ENCODE measurements at regions not wholly inside any gene's neighbourhood (a gene's known extent, or its start where the extent isn't known, plus 50 kb on each side); places are given as distances from the start of the nearest gene placed in this dataset.

- Histone ChIP-seq H3K79me2 (ENCODE audit: insufficient read depth, low read length) (no peaks in the 10 kb centered on the region), H3K4me3 (ENCODE audit: insufficient read depth, low read length, poor library complexity, severe bottlenecking) (no peak overlapping the region), H4K20me1 (ENCODE audit: low read depth, low read length) (no peaks in the 10 kb centered on the region), H3K9ac (ENCODE audit: low read length) (no peak overlapping the region), H3K27me3 (ENCODE audit: low read length) (no peaks in the 10 kb centered on the region), H3F3A (ENCODE audit: insufficient read depth) (peaks cover 14% of the 10 kb centered on the region; the same call in 1 of the 2 replicates), H3K4me2 (ENCODE audit: low read depth, low read length, poor library complexity, severe bottlenecking) (no peak overlapping the region), H3K36me3 (ENCODE audit: low read length) (no peaks in the 10 kb centered on the region), H2AFZ (ENCODE audit: low read depth, low read length, severe bottlenecking) (no peak overlapping the region), H3K27ac (ENCODE audit: low read depth, low read length) (no peak overlapping the region), H3K9me2 (replicated peaks; ENCODE audit: insufficient read depth, low read length) (no peaks in the 10 kb centered on the region), H3K9me3 (ENCODE audit: insufficient read depth, low read length) (peaks cover 17% of the 10 kb centered on the region; the same call in 1 of the 2 replicates)
- TF ChIP-seq EZH2phosphoT487 (conservative IDR thresholded peaks at IDR 0.05; ENCODE audit: low read length) (no peak), CTCF (IDR thresholded peaks at IDR 0.05; ENCODE audit: insufficient read depth, low read length, poor library complexity, severe bottlenecking) (no peak)
Observed at GRCh38 chr6:88492824-88493223, 326.7 kb upstream of the CNR1 start.

- Histone ChIP-seq H3K36me3 (ENCODE audit: low read length) (no peaks in the 10 kb centered on the region), H3K27ac (ENCODE audit: low read depth, low read length) (no peak overlapping the region), H3K9me3 (ENCODE audit: insufficient read depth, low read length) (peaks cover 13% of the 10 kb centered on the region; the same call in 1 of the 2 replicates), H2AFZ (ENCODE audit: low read depth, low read length, severe bottlenecking) (no peak overlapping the region), H3K79me2 (ENCODE audit: insufficient read depth, low read length) (no peaks in the 10 kb centered on the region), H3K9me2 (replicated peaks; ENCODE audit: insufficient read depth, low read length) (no peaks in the 10 kb centered on the region), H4K20me1 (ENCODE audit: low read depth, low read length) (no peaks in the 10 kb centered on the region), H3K4me3 (ENCODE audit: insufficient read depth, low read length, poor library complexity, severe bottlenecking) (no peak overlapping the region), H3K4me2 (ENCODE audit: low read depth, low read length, poor library complexity, severe bottlenecking) (no peak overlapping the region), H3K9ac (ENCODE audit: low read length) (no peak overlapping the region), H3F3A (ENCODE audit: insufficient read depth) (peaks cover 14% of the 10 kb centered on the region; the same call in 1 of the 2 replicates), H3K27me3 (ENCODE audit: low read length) (no peaks in the 10 kb centered on the region)
- TF ChIP-seq CTCF (IDR thresholded peaks at IDR 0.05; ENCODE audit: insufficient read depth, low read length, poor library complexity, severe bottlenecking) (no peak), EZH2phosphoT487 (conservative IDR thresholded peaks at IDR 0.05; ENCODE audit: low read length) (no peak)
Observed at GRCh38 chr6:88492241-88492640, 326.1 kb upstream of the CNR1 start.

- Histone ChIP-seq H3K9me3 (ENCODE audit: insufficient read depth, low read length) (peaks cover 12% of the 10 kb centered on the region; the same call in 1 of the 2 replicates), H3K4me3 (ENCODE audit: insufficient read depth, low read length, poor library complexity, severe bottlenecking) (no peak overlapping the region), H2AFZ (ENCODE audit: low read depth, low read length, severe bottlenecking) (no peak overlapping the region), H3K4me2 (ENCODE audit: low read depth, low read length, poor library complexity, severe bottlenecking) (no peak overlapping the region), H3K9me2 (replicated peaks; ENCODE audit: insufficient read depth, low read length) (no peaks in the 10 kb centered on the region), H3K27me3 (ENCODE audit: low read length) (no peaks in the 10 kb centered on the region), H3K79me2 (ENCODE audit: insufficient read depth, low read length) (no peaks in the 10 kb centered on the region), H3K9ac (ENCODE audit: low read length) (no peak overlapping the region), H3K36me3 (ENCODE audit: low read length) (no peaks in the 10 kb centered on the region), H3F3A (ENCODE audit: insufficient read depth) (peaks cover 9% of the 10 kb centered on the region; the same call in 1 of the 2 replicates), H4K20me1 (ENCODE audit: low read depth, low read length) (no peaks in the 10 kb centered on the region), H3K27ac (ENCODE audit: low read depth, low read length) (no peak overlapping the region)
- TF ChIP-seq CTCF (IDR thresholded peaks at IDR 0.05; ENCODE audit: insufficient read depth, low read length, poor library complexity, severe bottlenecking) (no peak), EZH2phosphoT487 (conservative IDR thresholded peaks at IDR 0.05; ENCODE audit: low read length) (no peak)
Observed at GRCh38 chr6:88491266-88491880, 325.2 kb upstream of the CNR1 start.
